GM21737 (cell line): ENCODE measurements at regions not wholly inside any gene's neighbourhood (a gene's known extent, or its start where the extent isn't known, plus 50 kb on each side); places are given as distances from the start of the nearest gene placed in this dataset.

Source experiments
- ATAC-seq: cut with Tn5 transposase; IDR thresholded peaks from one replicate; pipeline ENCODE4 v1.9.1; 2021; ENCODE audit warnings: mild to moderate bottlenecking, moderate library complexity; ENCODE audit not compliant: unreplicated experiment

- no peak for ATAC-seq
Measured at GRCh38 chr2:163459986-163460385, 275.8 kb downstream of the FIGN start.

GRCh38 chr2:163456953-163457743 is 278.7 kb downstream of the FIGN start:
- no peak for ATAC-seq

GRCh38 chr2:163455815-163456214 is 280.0 kb downstream of the FIGN start:
- ATAC-seq, result peak; percentile 90

GRCh38 chr2:163453920-163454319 is 281.9 kb downstream of the FIGN start:
- ATAC-seq, result no peak

GRCh38 chr2:163441603-163442002 is 294.2 kb downstream of the FIGN start:
- no peak for ATAC-seq

- ATAC-seq, result no peak
Measured at GRCh38 chr2:163436963-163437362, 298.8 kb downstream of the FIGN start.

- no peak for ATAC-seq
Measured at GRCh38 chr2:163428187-163428586, 307.6 kb downstream of the FIGN start.

- no peak for ATAC-seq
Measured at GRCh38 chr2:163420604-163421003, 315.2 kb downstream of the FIGN start.

GRCh38 chr2:163419000-163419830 is 316.6 kb downstream of the FIGN start:
- ATAC-seq, result no peak

- ATAC-seq, result peak; percentile 97
Measured at GRCh38 chr2:163417596-163418337, 318.0 kb downstream of the FIGN start.

- ATAC-seq, result no peak
Measured at GRCh38 chr2:163414121-163414520, 321.7 kb downstream of the FIGN start.

- no peak for ATAC-seq
Measured at GRCh38 chr2:163407296-163407695, 328.5 kb downstream of the FIGN start.

- no peak for ATAC-seq
Measured at GRCh38 chr2:163405298-163405697, 330.5 kb downstream of the FIGN start.

GRCh38 chr2:163401481-163401880 is 334.3 kb downstream of the FIGN start:
- ATAC-seq, result no peak

GRCh38 chr2:163397451-163397850 is 338.4 kb downstream of the FIGN start:
- no peak for ATAC-seq

- no peak for ATAC-seq
Measured at GRCh38 chr2:163395602-163396001, 340.2 kb downstream of the FIGN start.

GRCh38 chr2:163389838-163390237 is 346.0 kb downstream of the FIGN start:
- ATAC-seq, result no peak

- ATAC-seq, result no peak
Measured at GRCh38 chr2:163375472-163375871, 360.3 kb downstream of the FIGN start.

GRCh38 chr2:163375070-163375469 is 360.7 kb downstream of the FIGN start:
- ATAC-seq, result no peak

GRCh38 chr2:163374282-163374681 is 361.5 kb downstream of the FIGN start:
- ATAC-seq, result no peak

GRCh38 chr2:163373496-163373895 is 362.3 kb downstream of the FIGN start:
- ATAC-seq, result no peak
